Hematopoietic multipotent progenitor cell treated with erythropoietin and hydrocortisone succinate and interleukin-3 and kit ligand, for 6 days (in vitro differentiated cells): ENCODE measurements at regions not wholly inside any gene's neighbourhood (a gene's known extent, or its start where the extent isn't known, plus 50 kb on each side); places are given as distances from the start of the nearest gene placed in this dataset.
"Not testable (repeated sequence)": the region's sequence is repeated elsewhere in the genome, so short reads cannot be mapped to it uniquely, and the experiment has no call there.

Experiments used
- DNase-seq: peaks from one replicate; pipeline ENCODE4 v3.0.0-alpha.2; 2015

- no peak for DNase-seq
Measured at GRCh38 chr20:60172346-60172984, 214.2 kb downstream of the CDH26 start.

- no peak for DNase-seq
Measured at GRCh38 chr20:60177080-60177479, 218.9 kb downstream of the CDH26 start.

- no peak for DNase-seq
Measured at GRCh38 chr20:60180986-60181385, 222.8 kb downstream of the CDH26 start.

GRCh38 chr20:60186412-60186811, 228.2 kb downstream of the CDH26 start:
- DNase-seq: no peak

GRCh38 chr20:60187683-60188082, 229.5 kb downstream of the CDH26 start:
- no peak for DNase-seq

- DNase-seq: no peak
Measured at GRCh38 chr20:60191014-60191413, 232.8 kb downstream of the CDH26 start.

- no peak for DNase-seq
Measured at GRCh38 chr20:60192326-60192725, 234.1 kb downstream of the CDH26 start.

GRCh38 chr20:60199132-60199531, 240.9 kb downstream of the CDH26 start:
- not testable (repeated sequence) for DNase-seq

GRCh38 chr20:60199866-60200265, 241.6 kb downstream of the CDH26 start:
- no peak for DNase-seq

GRCh38 chr20:60200305-60200918, 242.2 kb downstream of the CDH26 start:
- no peak for DNase-seq

GRCh38 chr20:60201198-60201835, 243.1 kb downstream of the CDH26 start:
- DNase-seq: no peak

- DNase-seq: peak; percentile 88
Measured at GRCh38 chr20:60202046-60202445, 243.8 kb downstream of the CDH26 start.

- no peak for DNase-seq
Measured at GRCh38 chr20:60203451-60203850, 245.2 kb downstream of the CDH26 start.

GRCh38 chr20:60204601-60205000, 246.4 kb downstream of the CDH26 start:
- DNase-seq: no peak

GRCh38 chr20:60206259-60206658, 248.0 kb downstream of the CDH26 start:
- peak; percentile 88 for DNase-seq

GRCh38 chr20:60209048-60209447, 250.8 kb downstream of the CDH26 start:
- DNase-seq: peak; percentile 87

GRCh38 chr20:60210779-60211617, 252.8 kb downstream of the CDH26 start:
- DNase-seq: peak; percentile 84

- no peak for DNase-seq
Measured at GRCh38 chr20:60211618-60212463, 253.6 kb downstream of the CDH26 start.

GRCh38 chr20:60212695-60213094, 254.5 kb downstream of the CDH26 start:
- DNase-seq: no peak

GRCh38 chr20:60213126-60213893, 255.1 kb downstream of the CDH26 start:
- no peak for DNase-seq
